HEK293T (cell line): ENCODE measurements at regions not wholly inside any gene's neighbourhood (a gene's known extent, or its start where the extent isn't known, plus 50 kb on each side); places are given as distances from the start of the nearest gene placed in this dataset.

Experiments used
- BHLHE40 ChIP-seq: fragments of 450-650 bp; IDR thresholded peaks from 2 replicates; pipeline ENCODE4 v1.6.1; 2016; ENCODE audit warnings: mild to moderate bottlenecking, moderate library complexity, borderline replicate concordance
- CTBP1 ChIP-seq: fragments of 450-650 bp; IDR thresholded peaks from 2 replicates; pipeline ENCODE4 v1.6.1; 2016; ENCODE audit warnings: borderline replicate concordance
- ELF4 ChIP-seq: fragments of 450-650 bp; IDR thresholded peaks from 2 replicates; pipeline ENCODE4 v1.6.1; 2017; ENCODE audit warnings: antibody characterized with exemption
- FOXA1 ChIP-seq: fragments of 450-650 bp; IDR thresholded peaks from 2 replicates; pipeline ENCODE4 v1.6.1; 2016; ENCODE audit warnings: mild to moderate bottlenecking
- FOXM1 ChIP-seq: fragments of 450-650 bp; IDR thresholded peaks from 2 replicates; pipeline ENCODE4 v1.6.1; 2017; ENCODE audit warnings: mild to moderate bottlenecking, borderline replicate concordance
- HDGF ChIP-seq: fragments of 450-650 bp; IDR thresholded peaks from 2 replicates; pipeline ENCODE4 v1.6.1; 2017; ENCODE audit warnings: antibody characterized with exemption, borderline replicate concordance
- L3MBTL2 ChIP-seq: fragments of 450-650 bp; conservative IDR thresholded peaks from 2 replicates; pipeline ENCODE4 v1.6.1; 2016; ENCODE audit warnings: mild to moderate bottlenecking
- NFRKB ChIP-seq: fragments of 450-650 bp; IDR thresholded peaks from 2 replicates; pipeline ENCODE4 v1.6.1; 2016; ENCODE audit warnings: mild to moderate bottlenecking, moderate library complexity
- SP1 ChIP-seq: fragments of 450-650 bp; IDR thresholded peaks from 2 replicates; pipeline ENCODE4 v1.6.1; 2017
- SUZ12 ChIP-seq: fragments of 450-650 bp; IDR thresholded peaks from 2 replicates; pipeline ENCODE4 v1.6.1; 2016; ENCODE audit warnings: mild to moderate bottlenecking
- TARDBP ChIP-seq: fragments of 450-650 bp; IDR thresholded peaks from 2 replicates; pipeline ENCODE4 v1.6.1; 2016

DNA sequence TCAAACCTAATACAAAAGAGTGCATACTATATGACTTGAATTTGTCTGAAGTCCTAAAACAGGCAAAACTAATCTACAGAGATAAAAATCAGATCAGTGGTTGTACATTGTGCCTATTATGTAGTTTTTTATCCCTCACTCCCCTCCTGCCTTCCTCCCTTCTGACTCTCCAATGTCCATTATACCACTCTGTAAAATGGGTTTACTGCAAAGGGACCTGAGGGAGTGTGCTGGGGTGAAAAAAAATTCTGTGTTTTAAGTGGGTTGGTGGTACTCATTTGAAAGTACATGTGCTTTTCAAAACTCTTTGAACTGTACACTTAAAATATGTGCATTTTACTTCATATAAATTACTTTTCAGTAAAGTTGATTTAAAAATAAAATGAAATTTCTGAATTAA, 89.0 kb upstream of the UBE2E3 start:
- TF ChIP-seq SP1 (no peak), L3MBTL2 (no peak), HDGF (no peak), CTBP1 (no peak), ELF4 (no peak), FOXA1 (no peak), NFRKB (no peak), FOXM1 (no peak), BHLHE40 (no peak), SUZ12 (no peak), TARDBP (no peak)
